Stimulated activated CD4-positive, alpha-beta T cell treated with anti-CD3 and anti-CD28 coated beads, Interleukin-15, amount 100 ng/mL, for 24 hours (primary cell): ENCODE measurements at regions not wholly inside any gene's neighbourhood (a gene's known extent, or its start where the extent isn't known, plus 50 kb on each side); places are given as distances from the start of the nearest gene placed in this dataset.

Experiments
- DNase-seq: peaks from one replicate; pipeline ENCODE4 v3.0.0-alpha.2; 2020

GRCh38 chr4:122203407-122203806 lies 51.3 kb downstream of the BLTP1 start:
- DNase-seq = no peak

- no peak for DNase-seq
These were observed 53.6 kb downstream of the BLTP1 start for GRCh38 chr4:122205687-122206086.

DNA sequence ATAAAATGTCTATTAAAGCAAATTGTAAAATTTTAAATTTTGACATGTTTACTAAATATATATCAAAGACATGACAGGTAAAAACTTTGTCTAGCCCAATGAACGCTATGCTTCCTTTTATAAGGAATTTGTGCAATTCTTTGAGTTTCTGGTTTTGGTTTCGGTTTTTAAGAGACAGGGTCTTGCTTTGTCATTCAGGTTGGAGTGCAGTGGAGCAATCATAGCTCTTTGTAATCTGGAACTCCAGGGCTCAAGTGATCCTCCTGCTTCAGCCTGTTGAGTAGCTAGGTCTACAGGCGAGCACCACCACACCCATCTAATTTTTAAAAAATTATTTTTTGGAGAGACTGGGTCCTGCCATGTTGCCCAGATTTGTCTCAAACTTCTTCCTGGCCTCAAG lies 60.7 kb downstream of the BLTP1 start:
- no peak for DNase-seq

DNA sequence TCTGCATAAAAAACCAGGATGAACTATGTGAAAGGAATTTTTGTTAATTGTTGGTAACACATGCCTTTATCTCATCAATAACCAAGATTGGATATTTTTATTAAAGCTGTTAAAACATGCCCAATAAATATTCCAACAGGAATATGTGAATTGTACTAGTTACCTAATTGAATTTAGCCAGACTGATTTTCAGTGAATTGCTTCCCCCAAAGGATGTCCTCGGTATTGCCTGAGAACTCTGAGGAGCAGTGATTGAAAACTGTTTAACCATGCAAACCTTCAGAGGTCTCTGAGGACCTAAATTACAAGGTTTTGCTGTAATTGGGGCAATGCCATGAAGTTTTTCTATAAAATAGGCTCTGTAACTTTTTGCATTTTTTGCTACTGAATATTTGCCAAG lies 66.6 kb downstream of the BLTP1 start:
- no peak for DNase-seq

DNA sequence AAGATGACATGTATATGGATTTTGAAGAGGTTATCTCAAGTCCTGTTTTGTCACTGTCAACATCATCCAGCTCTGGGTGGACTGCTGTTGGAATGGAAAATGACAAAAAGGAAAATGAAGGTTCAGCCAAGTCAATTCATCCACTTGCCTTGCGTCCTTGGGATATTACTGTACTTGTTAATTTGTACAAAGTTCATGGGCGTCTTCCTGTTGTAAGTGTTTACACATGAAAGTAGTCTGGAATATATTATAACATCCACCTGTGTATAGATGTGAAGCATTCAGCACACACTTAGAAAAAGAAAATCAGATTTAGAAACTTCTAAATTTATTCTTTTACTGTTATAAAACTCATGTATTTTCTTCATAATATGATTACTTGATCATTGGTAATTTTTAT lies 67.2 kb downstream of the BLTP1 start:
- no peak for DNase-seq

DNA sequence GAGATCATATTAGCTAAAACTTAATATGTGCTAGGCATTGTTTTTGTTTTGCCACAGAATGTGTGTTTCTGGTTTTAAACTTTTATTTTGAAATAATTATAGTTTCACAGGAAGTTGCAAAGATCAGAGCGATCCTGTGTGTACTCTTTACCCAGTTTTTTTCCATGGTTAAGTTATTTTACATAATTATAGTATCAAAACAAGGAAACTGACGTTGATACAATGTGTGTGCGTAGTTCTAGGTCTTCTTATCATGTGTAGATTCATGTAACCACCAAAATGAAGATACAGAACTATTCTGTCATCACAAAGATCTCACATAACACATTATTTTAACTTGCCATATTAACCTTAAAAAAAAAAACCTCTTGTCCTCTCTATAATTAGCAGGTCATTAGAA lies 69.2 kb downstream of the BLTP1 start:
- DNase-seq = no peak

DNA sequence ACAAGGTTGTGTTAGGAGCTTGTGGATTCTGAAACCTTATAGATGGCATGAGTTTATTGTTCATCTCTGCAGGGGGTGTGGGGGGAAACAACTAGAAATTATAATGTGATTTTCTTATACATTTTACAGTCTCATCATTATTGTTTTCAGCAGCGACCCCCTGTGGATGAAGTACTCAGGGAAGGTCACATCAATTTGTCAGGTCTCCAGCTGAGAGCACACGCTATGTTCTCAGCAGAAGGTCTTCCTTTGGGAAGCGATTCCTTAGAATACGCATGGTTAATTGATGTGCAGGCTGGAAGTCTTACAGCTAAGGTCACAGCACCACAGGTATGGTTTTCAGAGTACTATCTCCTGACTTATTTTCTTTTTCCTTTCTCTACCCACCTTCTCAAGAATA lies 72.2 kb downstream of the BLTP1 start:
- peak; percentile 20 for DNase-seq

DNA sequence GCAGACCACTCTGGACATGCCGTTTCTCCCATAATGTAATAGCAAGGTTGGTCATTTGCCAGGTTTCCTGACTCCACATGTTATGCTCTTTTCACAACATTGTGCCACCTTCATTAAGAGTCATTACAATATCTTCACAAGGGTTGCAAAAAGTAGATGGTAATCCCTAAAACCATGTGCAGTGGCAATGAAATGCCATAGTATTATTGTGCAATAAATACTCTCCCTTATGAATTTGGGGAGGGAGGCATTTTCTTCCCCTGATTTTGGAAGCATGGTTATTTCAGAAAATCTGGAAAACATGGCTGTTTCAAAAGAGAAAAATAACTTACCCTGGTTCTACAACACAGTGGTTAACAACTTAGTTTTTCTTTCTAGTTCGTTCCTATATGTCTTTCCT lies 75.1 kb downstream of the BLTP1 start:
- DNase-seq = no peak

DNA sequence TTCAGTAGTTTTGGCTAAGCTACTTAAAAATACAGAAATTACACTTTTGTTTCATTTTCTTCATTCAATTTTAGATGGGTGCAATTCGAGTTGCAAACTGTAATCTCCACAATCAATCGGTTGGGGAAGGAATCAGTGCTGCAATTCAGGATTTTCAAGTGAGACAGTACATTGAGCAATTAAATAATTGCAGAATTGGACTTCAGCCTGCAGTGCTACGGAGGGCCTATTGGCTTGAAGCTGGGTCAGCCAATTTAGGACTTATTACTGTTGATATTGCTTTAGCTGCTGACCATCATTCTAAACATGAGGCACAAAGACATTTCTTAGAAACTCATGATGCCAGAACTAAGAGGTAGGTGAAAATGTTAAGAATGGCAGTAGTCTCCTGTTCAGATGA lies 77.7 kb downstream of the BLTP1 start:
- no peak for DNase-seq

- no peak for DNase-seq
These were observed 80.5 kb downstream of the BLTP1 start for GRCh38 chr4:122232633-122233032.

- no peak for DNase-seq
These were observed 82.6 kb downstream of the BLTP1 start for GRCh38 chr4:122234686-122235085.

DNA sequence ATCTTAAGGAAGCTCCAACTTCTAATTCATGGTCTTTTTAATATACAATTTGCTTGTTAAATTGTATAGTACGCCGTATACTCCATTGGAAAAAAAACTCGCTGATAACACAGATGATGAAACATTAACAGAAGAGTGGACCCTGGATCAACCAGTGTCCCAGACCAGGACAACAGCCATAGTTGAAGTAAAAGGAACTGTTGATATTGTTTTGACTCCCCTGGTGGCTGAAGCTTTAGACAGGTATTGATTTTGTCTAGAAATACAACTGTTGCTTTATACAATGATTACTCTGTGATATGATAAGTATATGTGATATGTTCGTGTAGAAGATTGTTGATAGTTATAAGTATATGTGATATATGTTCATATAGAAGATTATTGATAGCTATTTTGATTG lies 91.7 kb downstream of the BLTP1 start:
- DNase-seq = no peak

DNA sequence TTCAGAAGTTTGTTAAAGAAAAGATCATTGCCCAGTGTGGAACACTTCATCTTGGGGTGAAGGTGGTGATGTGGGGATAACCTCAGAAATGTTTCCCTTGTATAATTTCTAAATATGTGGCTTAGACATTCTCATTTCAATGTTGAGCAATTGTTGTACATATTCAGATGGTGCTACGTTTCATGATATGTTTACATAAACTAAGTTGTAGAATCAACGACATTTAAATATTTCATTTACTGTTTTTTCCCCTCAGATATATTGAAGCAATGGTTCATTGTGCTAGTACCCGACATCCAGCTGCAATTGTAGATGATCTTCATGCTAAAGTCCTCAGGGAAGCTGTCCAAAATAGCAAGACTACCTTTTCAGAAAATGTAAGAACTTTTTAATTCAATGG lies 92.6 kb downstream of the BLTP1 start:
- no peak for DNase-seq

GRCh38 chr4:122246551-122246950 lies 94.4 kb downstream of the BLTP1 start:
- no peak for DNase-seq

- no peak for DNase-seq
These were observed 97.2 kb downstream of the BLTP1 start for GRCh38 chr4:122249357-122249756.

DNA sequence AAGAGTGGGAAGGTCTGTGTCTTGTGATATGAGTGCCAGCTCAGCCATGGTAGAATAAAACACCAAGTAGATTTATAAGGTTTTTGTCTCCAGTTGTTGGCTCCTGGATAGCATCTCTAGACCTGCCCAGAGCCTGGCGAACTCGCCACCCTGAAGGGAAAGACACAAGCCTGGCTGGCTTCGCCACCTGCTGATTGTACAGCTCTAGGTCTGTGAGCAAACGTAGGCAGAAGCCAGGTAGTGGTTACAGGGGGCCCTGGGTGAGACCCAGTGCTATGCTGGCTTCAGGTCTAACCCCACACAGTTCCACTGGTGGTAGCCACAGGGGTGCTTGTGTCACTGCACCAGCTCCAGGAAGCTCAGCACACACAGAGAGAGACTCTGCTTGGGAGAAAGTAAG lies 100.5 kb downstream of the BLTP1 start:
- DNase-seq = no peak

DNA sequence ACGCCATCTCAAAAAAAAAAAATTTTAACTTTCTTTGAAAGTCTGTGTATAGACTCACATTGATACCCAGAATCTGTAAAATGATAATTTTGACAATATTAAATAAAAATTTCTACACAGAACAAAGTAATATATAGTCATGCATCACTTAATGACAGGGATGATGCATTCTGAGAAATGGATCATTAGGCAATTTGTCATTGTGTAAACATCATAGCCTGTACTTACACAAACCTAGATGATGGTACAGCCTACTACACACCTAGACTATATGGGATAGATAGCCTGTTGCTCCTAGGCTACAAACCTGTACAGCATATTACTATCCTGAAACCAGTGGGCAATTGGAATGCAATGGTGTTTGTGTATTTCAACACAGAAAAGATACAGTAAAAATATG lies 107.7 kb downstream of the BLTP1 start:
- no peak for DNase-seq

DNA sequence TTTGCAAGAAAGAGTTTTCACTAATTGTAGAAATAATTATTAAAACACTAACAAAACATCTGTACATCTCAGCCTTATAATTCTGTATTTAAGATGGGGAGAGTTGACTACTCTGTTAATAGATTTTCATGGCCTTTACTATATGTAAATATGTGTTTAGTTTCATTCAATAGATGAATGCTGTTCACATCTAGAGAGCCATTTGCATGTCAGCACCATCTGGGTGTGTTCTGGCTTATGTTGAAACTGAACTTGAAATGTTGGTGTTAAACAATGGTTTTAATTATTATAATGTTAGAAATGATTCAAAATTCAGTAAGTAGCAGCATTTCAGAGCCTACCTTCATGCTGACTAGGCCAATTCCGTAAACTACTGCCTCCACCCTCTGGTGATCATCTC lies 102.5 kb upstream of the ADAD1 start:
- no peak for DNase-seq

- DNase-seq = no peak
These were observed 99.8 kb upstream of the ADAD1 start for GRCh38 chr4:122278976-122279375.

GRCh38 chr4:122279670-122280069 lies 99.1 kb upstream of the ADAD1 start:
- DNase-seq = no peak

- DNase-seq = no peak
These were observed 93.5 kb upstream of the ADAD1 start for GRCh38 chr4:122285285-122285684.

GRCh38 chr4:122293374-122294365 lies 85.1 kb upstream of the ADAD1 start:
- DNase-seq = no peak

DNA sequence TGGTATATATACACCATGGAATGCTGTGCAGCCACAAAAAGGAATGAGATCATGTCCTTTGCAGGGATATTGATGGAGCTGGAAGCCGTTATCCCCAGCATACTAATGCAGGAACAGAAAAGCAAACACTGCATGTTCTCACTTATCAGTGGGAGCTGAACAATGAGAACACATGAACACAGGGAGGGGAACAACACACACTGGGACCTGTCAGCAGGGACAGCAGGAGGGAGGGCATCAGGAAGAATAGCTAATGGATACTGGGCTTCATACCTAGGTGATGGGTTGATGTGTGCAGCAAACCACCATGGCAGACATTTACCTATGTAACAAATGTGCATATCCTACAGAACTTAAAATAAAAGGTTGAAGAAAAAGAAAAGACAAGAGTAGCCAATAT lies 81.1 kb upstream of the ADAD1 start:
- no peak for DNase-seq

DNA sequence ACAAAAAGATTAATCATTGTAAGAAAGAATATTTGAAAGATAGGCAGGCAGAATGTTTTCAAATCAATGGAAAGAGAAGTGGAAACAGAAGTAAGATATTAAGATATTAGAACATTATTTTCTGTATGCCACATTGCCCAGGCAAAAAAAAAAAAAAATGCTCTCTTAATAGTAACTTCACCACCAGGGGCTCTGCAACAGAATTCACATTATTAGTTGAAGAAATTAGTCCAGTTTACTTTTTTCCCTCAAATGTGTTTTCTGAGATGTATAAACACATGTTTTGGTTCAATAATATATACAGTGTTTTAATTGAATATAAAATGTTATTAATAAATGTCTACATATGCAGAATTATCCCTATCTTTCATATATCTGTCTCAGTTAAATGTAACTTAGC lies 78.0 kb upstream of the ADAD1 start:
- no peak for DNase-seq

GRCh38 chr4:122305853-122306252 lies 73.0 kb upstream of the ADAD1 start:
- DNase-seq = no peak
